ENCODE measurements at regions not wholly inside any gene's neighbourhood (a gene's known extent, or its start where the extent isn't known, plus 50 kb on each side); places are given as distances from the start of the nearest gene placed in this dataset.

DNA sequence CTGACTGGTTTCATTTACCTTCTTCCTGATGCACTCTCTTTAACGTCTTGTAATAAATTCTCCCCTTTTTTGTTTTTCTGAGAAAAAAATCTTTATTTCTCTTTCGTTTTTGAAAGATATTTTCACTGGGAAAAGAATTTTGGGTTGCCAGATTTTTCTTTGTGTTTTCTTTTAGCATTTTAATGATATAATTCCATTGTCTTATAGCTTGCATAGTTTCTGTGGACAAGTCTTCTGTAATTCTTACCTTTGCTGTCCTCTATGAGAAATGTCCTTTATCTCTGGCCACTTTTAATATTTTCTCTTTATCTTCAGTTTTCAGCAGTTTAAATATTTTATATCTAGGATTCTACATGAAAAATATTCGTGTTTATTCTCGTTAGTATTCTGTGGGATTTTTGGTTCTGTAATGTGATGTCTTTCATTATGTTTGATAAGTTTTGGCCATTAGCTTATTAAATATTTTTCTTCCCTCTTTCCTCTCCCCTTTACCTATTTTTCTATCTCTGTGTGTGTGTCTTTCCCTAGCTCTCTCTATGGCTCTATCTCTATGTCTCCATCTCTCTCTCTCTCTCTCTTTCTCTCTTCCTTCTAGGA, 236.5 kb downstream of the C16orf95 start:
- DNase-seq, result no peak

DNA sequence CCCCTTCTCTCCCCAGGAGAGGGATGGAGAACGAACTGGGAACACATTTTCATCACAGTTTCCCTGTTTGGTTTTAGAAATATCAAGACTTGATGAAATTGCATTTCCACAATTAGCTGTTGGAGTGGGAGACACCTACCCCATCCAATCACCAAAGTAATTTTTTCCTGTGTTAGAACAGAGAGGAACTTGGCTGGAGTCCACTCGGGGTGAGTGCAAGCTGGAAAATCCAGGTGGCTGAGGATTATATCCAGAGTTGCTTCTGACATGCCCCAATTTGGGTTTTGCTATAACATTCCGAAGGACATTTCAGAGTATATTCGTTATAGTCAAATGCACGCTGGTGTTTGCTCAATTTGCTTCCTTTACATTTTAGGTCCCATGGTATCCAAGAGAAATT, 231.8 kb downstream of the C16orf95 start:
- DNase-seq, result no peak

DNA sequence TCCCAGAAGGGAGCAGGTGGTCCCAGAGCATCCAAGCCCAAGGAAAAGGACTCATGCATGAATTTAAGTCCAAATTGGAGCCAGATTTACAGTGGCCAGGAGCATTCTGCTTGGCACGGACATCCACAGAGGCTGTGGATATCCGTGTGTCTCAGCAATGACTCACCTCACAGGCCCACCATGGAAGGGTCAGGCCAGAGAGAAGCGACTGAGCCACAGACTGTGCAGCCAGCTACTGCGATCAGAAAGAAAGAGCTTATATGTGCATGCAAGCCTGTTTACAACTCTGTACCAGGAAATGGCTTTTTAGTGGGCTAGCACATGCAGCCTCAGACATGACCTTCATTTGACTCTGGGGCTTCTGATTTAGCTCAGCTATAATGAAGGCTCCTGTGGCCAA, 231.0 kb downstream of the C16orf95 start:
- DNase-seq, result no peak

DNA sequence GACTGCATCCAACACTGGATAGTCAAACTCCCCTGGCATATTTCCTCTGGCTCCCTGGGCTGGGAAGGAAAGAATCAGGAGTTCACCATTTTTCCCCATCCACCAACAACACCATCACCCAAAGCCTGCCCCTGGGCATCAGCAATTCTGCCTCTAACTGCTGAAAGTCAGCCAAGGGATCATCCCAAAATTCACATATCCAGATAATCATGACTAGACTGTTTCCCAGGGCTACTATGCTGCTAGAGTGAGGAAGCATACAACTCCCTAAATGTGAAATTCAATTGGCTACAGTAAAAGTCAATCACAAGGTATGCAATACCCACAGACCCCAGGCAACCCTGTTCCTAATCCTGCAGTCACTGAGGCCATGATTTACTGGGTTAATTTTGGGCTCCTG, 230.6 kb downstream of the C16orf95 start:
- no peak for DNase-seq

DNA sequence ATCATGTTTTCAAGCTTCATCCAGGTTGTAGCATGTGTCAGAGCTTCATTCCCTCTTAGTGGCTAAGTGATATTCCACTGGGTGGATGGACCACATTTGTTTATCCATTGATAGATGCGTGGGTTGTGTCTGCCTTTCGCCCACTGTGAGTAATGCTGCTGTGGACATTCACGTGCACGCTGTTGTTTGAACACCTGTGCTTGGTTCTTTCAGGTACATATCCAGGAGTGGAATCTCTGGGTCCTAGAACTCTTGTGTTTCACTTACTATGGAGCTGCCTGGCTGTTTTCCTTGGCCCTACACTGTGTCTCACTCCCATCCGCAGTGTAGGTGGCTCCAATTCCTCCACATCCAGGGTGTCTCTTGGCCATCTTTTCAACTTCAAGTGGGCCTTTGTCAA, 224.2 kb downstream of the C16orf95 start:
- DNase-seq, result no peak

DNA sequence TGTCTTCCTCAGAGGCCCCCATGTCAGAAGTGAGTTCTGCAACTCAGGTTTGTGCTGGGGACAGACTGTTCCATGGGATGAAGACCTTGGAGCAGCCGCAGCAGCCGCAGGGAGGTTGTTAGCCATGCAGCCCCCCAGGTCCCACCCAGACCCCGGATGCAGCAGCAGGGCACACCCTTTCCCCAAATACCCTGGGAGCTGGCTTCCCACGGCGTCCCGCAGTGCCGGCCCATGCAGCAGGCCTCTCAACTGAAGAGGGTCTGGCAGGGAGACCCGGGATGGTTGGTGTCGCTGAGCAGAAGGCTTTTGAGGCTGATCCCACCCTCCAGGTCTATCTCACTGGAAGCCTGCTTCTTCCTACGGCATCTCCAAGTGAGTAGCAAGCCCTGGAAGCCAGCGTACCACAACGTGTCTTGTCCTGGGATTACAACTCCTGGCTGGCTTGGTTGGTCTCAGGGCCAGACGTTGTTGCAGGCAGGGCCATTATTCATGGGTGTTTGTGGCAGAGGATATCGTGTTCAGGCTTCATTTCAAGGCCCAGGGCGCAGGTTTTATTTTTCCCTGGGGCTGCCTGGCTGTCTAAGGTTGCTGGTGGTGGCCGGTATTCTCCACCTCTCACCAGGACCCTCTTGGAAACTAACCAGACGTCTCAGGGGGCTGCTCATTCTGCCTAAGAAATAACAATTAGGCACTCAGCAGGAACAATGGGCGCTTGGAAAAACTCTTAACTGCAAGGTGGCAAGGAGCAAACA, 223.2 kb downstream of the C16orf95 start:
- no peak for DNase-seq

DNA sequence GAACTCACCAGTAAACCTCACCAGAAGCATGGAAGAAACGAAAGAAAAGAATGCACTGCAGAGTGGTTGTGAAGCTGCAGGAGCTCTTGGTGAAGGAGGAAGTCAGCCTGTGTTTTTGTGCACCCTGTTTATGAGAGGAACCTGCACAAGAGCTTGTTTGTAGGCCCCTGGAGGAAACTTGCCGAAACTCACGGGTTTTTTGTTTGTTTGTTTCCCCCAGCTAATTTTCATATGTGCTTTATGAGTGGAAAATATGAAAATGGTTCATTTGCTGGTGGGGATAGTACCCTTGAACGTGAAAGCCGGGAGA, 222.7 kb downstream of the C16orf95 start:
- no peak for DNase-seq

DNA sequence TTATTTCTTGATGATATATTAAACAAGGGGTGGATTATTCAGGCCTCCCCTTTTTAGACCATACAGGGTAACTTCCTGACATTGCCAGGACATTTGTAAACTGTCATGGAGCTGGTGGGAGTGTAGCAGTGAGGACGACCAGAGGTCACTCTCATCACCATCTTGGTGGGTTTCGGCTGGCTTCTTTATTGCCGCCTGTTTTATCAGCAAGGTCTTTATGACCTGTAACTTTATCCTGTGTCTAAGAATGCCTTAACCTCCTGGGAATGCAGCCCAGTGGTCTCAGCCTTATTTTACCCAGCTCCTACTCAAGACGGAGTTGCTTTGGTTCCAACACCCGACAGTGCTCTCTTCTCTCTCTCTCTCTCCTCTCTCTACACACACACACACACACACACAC, 221.9 kb downstream of the C16orf95 start:
- DNase-seq, result no peak

DNA sequence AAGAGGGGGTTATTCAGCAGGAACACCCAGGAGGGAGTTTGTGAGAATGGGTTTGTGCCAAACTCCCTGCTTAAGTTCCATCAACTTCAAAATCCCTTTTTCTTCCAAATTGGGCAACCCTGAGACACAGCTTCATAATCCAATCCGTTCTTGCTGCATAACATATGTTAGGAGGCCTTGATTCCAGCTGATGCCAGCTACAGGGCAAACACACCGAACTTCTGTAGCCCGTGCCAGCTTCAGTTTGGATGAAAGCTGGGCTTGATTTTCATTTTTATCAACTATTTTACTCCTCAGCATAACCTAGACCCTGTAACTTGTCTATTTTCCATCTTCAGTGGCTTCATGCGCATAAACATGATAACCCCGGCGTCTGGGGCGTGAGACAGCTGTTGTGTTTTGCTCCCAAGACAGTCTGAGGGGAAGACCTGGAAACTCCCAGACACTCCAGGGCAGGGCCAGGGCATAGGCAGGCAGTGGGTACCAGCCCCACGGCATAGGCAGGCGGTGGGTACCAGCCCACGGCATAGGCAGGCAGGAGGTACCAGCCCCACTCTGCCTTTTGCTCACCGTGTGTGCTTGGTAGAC, 220.4 kb downstream of the C16orf95 start:
- DNase-seq, result no peak

DNA sequence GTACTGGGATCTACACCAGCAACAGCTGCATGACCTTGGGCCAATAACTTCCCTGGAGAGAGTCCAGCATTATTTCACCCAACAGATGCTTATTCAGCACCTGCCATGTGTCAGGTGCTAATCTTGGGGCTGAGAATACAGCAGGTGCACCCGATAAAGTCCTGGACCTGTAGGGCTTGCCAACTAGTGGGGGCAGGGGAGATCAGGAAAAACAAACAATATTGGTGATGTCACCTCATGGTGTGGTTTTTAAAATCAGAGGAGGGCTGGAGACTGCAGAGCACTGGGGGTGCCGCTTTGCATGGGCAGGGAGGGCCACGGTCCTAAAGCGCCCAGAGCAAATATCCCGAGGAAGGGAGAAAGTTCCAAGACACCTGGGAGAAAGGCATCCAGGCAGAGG, 218.8 kb downstream of the C16orf95 start:
- no peak for DNase-seq

DNA sequence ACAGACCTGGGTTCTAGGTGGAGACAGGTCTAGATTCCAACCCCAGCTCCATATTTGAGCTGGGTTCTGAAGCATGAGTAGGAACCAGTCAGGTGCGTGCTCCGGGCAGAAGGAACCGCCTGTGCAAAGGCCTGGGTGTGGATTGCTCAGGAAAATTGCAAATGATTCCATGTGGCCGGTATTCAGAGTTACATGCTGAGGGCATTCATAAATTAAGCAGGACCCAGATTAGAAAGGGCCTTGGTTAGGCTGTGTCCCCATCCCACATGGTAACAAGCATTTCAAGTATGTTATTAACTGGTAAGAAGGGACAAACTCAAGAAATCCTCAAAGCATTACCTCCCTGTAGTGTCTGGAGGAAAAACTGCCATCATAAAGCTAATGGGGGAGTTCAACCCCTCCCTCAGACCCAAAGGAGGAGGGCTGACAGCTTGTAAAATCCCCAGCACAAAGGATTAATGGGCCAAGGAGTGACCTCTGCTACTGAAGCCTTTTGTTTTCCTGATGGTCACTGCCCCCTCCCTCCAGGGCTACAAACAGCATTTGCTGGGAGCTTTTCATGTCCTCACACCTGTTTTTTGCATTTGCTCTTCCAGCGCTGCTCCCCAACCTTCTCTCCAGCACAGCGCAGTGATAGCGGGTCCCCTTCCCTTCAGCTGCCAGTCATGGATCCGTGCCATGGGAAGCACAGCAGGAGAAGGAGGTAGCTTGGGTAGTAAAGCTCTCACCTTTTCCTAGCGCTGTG, 218.0 kb downstream of the C16orf95 start:
- no peak for DNase-seq

DNA sequence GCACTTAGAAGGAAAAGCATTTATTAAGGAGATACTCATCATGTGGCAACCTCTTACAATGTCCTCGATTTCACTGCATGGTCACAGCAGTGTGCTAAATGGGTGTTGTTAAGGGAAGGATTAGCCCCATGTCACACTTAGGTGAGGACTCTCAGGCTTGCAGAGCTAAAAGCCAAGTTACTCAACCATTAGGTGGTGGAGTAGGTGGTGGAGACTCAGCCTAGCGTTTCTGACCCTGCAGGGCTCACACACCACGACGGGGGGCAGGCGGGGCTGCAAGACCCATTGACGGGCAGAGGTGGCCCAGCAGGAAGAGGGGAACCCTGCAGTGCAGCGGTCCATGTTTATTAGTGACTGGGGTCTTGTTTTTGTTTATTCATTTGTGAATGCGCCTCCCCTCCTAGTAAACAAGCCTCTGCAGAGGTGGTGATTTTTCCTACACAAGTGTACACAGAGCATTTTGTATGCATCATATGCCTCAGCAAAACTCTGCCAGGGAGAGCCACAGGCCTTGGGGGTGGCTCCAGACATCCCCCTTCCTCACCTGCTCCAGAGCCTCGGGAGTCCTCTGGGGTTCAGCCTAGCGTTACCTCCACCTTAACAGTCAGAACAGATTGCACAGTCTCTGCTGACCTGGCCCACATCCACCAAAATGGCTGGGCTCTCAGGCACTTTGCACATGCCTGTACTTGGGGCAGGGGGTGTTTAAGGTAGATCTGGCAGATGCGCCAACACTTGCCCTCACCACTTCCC, 216.7 kb downstream of the C16orf95 start:
- no peak for DNase-seq

DNA sequence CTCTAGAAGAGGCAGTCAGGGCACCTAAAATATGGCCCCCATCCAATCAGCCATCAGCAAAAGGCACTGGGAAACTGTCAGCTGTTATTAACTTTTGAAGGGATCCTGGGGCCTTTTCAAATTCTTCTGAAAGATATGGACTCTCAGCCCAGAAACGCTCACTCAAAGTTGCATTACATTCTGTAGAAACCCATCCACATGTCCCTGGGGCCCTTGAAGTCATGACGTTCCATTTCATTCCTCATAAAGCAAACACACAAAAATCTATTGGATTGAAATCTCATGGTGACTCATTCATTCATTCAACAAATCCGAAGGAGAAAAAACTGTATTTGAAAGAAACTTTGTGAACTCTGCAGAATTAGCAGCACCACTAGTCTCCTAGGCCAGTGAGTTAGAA, 215.3 kb downstream of the C16orf95 start:
- no peak for DNase-seq

DNA sequence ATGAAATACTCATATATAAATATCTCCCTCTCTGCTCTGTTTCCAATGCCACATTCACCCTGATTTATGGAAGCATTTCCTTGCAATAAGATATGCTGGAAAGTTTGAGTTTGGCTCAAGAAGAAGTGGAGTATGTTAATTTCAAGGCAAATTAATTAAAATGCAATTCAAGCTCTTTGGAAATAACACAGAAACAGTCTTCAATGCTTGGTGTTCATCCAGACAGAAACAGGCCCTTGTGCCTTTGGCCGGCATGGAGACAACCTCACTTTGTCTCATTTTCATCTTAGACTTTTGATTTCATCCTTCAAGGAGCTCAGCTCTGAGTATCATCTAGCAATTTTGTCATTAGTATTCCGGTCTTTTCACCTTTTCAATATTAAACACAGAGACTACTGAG, 210.0 kb downstream of the C16orf95 start:
- no peak for DNase-seq

DNA sequence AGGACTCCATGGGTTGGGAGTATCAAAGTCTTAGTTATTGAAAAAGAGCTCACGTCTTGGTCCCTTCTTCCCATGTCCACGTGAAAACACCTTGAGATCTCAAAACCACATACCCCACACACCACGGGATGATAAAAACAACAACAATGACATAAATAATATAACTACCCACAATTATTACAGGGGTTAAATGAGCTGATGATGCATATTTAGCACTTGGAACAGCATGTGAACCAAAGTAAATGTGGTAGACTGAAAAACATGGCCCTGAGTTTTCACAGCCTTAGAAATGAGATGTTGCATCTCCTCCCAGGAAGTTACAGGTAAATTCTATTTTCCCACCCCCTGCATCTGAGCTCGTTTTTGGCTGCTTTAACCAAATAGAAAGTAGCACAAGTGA, 208.9 kb downstream of the C16orf95 start:
- DNase-seq, result no peak

DNA sequence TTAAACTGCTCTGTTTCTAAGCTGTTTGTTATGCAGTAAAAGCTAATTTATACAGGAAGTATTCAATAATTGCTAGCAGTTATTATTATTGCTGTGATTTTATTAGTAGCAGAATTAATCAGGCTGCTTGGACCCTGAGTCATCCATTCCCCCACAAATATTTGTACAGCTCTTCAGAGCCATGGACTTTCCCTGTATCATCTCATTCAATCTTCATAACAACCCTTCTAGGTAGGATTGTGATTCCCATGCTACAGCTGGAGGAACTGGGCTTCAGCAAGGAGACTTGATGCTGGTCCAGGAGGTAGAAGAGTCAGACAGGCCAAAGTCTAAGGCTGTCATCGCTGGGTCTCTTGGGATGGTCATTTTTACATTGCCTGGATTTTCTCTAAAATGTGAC, 208.3 kb downstream of the C16orf95 start:
- DNase-seq, result no peak

DNA sequence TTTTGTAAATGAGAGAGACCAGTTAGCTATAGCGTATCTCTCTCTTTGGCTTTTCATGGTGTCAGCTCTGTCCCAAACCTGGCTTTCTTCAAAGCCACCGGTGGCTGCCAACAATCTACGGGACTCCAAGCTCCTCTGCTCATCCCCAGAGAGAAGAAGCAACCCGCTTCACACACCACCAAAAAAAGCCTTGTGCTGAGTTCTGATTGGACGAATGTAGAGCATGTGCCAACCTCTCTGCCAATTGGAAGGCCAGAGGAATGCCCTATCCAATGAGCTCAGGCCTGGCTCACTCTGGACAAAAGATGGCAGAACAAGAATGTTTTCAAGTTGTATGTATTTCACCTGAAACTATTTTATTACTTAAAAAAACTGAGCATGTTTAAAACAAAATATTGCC, 202.4 kb downstream of the C16orf95 start:
- DNase-seq, result no peak

DNA sequence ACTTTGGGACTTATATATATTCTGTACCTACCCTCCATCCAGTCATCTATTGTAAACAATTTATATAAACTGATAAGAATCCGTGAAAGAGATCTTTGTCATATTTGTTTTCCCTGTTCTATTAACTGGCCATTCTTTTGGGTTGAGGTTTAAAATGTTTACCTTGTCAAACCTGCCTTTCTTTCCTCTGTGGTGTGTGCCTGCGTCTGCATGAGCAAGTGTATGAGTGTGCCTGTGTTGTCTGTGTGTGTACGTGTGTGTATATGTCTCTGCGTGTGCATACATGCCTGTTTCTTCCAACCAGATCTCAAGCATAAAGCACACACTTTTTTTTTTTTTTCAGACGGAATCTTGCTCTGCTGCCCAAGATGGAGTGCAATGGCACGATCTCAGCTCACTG, 201.5 kb downstream of the C16orf95 start:
- no peak for DNase-seq

DNA sequence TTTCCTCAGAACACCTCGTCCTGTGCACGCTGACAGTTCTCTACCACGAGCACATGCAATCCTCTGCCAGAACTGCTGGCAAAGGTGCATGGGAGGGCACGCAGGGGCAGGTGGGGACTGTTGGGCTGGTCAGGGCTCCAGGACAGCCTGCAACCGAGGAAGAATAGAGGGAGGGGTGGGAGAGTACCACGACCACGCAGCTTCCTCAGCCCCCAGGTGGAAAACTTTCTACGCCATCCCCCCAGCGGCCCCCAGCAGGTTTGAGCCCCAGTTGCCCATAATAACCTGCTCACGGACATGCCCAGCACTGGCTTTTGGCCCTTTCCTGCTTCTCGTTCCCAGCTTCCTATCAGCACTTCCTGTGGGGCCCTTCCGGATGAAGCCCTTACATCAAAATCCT, 199.3 kb downstream of the C16orf95 start:
- DNase-seq, result no peak

DNA sequence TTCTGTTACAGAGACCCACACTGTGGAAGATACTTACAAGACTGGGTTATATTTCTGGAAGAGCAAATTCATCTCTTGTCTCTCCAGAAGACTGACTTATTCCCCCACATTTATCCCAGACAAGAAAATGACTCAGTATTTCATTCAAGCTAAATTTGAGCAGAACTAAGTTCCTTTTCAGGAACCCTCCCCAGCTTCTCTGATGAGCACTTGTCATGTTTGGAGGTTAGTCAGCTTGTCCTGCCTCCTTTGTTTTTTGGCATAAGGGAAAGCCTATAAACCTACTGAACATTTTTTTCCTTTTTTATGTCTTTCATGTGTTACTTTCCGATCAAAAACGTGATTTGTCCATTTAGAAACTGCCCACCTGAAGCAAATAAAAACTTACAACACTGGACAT, 198.0 kb downstream of the C16orf95 start:
- no peak for DNase-seq

DNA sequence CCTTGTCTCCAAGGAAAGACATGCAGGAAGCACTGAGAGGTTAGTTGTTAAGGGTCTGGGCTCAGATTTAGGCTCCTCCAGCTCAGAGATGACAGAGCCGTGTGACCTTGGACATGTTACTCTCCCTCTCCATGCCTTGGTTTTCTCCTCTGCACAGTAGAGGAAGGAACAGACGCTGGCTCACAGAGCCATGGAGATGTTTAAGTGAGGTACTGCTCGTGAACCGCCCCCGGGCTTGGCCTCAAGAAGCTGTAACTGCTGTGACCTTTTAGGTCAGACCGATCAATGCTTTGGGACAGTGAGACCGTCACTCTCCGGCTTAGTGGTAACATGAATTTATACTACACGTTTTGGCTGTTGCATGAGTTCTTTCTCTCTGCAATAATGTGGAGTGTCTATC, 197.4 kb downstream of the C16orf95 start:
- DNase-seq, result no peak

DNA sequence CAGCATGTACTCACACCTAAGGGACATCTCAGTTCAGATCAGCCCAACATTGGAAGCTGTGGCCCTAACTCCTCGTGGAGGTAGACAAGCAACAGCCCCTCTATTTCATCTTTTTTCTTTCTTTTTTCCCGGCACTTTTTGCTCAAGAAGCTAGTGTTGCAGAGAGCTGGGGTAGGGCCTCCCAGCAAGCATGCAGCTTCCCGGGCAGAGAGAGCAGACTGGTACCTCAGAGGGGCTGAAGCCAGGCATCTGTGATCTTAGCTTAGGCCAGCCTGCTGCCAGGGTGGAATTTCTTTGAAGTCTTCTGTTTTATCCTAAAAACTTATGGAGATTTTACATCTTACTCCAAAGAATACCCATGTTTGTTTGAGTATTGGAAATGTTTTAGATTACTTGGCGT, 195.4 kb downstream of the C16orf95 start:
- no peak for DNase-seq

DNA sequence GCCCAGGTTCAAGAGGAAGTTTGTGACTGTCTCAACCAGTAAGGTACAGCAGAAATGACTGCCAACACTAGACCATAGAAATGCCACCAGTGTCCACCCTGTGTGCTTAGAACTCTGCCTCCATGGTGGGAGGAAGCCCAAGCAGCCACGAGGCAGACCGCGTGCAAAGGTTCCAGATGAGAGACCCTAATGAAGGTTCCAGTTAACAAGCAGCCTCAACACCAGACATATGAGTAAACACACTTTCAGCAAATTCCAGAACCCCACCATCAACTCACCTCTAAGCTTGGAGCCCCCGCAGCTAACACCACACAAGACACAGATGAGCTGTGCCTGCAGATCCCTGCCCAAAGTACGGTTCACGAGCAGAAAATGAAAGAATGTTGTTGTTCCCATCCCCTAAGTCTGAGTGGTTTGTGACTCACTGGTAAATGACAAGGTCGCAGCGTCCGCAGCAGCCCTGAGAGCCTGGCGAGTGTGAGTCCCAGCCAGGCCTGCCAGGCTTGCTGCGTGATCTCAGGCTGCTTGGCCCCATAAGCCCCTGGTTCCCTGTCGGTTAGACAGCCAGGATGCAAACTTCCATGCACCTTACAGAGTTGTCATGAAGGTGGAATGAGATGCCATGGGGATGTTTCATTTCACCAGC, 193.7 kb downstream of the C16orf95 start:
- DNase-seq, result no peak

Measured in DMS53 (cell line).